Right hindlimb (tissue), 1 donor: ENCODE measurements at regions not wholly inside any gene's neighbourhood (a gene's known extent, or its start where the extent isn't known, plus 50 kb on each side); places are given as distances from the start of the nearest gene placed in this dataset.
"Not testable (repeated sequence)": the region's sequence is repeated elsewhere in the genome, so short reads cannot be mapped to it uniquely, and the experiment has no call there.

Experiments
- DNase-seq: peaks from one replicate; pipeline ENCODE4 v3.0.0-alpha.2; 2018

- no peak for DNase-seq
These were observed 421.4 kb upstream of the NRSN1 start for GRCh38 chr6:23704479-23705052.

GRCh38 chr6:23705697-23706096, 420.3 kb upstream of the NRSN1 start:
- DNase-seq = peak; percentile 25

GRCh38 chr6:23712756-23713155, 413.3 kb upstream of the NRSN1 start:
- DNase-seq = no peak

- DNase-seq = no peak
These were observed 412.8 kb upstream of the NRSN1 start for GRCh38 chr6:23713211-23713610.

- DNase-seq = no peak
These were observed 397.3 kb upstream of the NRSN1 start for GRCh38 chr6:23728707-23729106.

GRCh38 chr6:23731609-23732008, 394.4 kb upstream of the NRSN1 start:
- no peak for DNase-seq

GRCh38 chr6:23732521-23732920, 393.5 kb upstream of the NRSN1 start:
- no peak for DNase-seq

- DNase-seq = no peak
These were observed 390.9 kb upstream of the NRSN1 start for GRCh38 chr6:23735151-23735550.

GRCh38 chr6:23736577-23736976, 389.4 kb upstream of the NRSN1 start:
- no peak for DNase-seq

- no peak for DNase-seq
These were observed 378.8 kb upstream of the NRSN1 start for GRCh38 chr6:23747239-23747638.

GRCh38 chr6:23752414-23752813, 373.6 kb upstream of the NRSN1 start:
- no peak for DNase-seq

- no peak for DNase-seq
These were observed 371.8 kb upstream of the NRSN1 start for GRCh38 chr6:23754197-23754596.

- DNase-seq = no peak
These were observed 350.9 kb upstream of the NRSN1 start for GRCh38 chr6:23775127-23775526.

- no peak for DNase-seq
These were observed 342.1 kb upstream of the NRSN1 start for GRCh38 chr6:23783901-23784300.

- peak; percentile 17 for DNase-seq
These were observed 341.6 kb upstream of the NRSN1 start for GRCh38 chr6:23784301-23784919.

- no peak for DNase-seq
These were observed 335.3 kb upstream of the NRSN1 start for GRCh38 chr6:23790756-23791155.

- no peak for DNase-seq
These were observed 329.0 kb upstream of the NRSN1 start for GRCh38 chr6:23797041-23797440.

- DNase-seq = not testable (repeated sequence)
These were observed 321.7 kb upstream of the NRSN1 start for GRCh38 chr6:23804289-23804688.

GRCh38 chr6:23821141-23821540, 304.9 kb upstream of the NRSN1 start:
- DNase-seq = not testable (repeated sequence)

- no peak for DNase-seq
These were observed 302.6 kb upstream of the NRSN1 start for GRCh38 chr6:23823421-23823820.

GRCh38 chr6:23826572-23826971, 299.4 kb upstream of the NRSN1 start:
- DNase-seq = no peak

GRCh38 chr6:23828861-23829260, 297.2 kb upstream of the NRSN1 start:
- DNase-seq = no peak

- no peak for DNase-seq
These were observed 284.9 kb upstream of the NRSN1 start for GRCh38 chr6:23841116-23841515.

GRCh38 chr6:23842760-23843159, 283.3 kb upstream of the NRSN1 start:
- DNase-seq = no peak

- no peak for DNase-seq
These were observed 274.5 kb upstream of the NRSN1 start for GRCh38 chr6:23851522-23851921.
